ENCODE measurements at regions not wholly inside any gene's neighbourhood (a gene's known extent, or its start where the extent isn't known, plus 50 kb on each side); places are given as distances from the start of the nearest gene placed in this dataset.

DNA sequence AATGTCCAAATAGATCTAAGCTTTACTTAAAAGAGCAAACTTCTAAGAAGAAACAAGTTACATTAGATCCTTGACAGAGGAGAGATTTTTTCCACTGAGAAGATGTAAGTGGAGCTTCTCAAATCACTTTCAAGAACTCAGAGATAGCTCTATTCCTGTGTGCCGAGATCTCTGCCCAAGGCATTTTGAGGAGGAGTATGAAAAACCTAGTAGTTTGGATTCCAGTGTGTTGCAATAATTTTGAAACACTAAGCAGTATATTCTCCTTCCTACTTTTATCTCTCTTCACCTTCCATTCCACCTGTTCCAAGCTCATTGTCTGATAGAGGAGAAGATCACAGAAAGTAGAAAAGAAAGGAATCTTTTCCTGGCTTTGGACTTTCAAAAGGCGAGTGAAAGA lies 192.0 kb upstream of the TANK start:
- TF ChIP-seq, protein P1, sequence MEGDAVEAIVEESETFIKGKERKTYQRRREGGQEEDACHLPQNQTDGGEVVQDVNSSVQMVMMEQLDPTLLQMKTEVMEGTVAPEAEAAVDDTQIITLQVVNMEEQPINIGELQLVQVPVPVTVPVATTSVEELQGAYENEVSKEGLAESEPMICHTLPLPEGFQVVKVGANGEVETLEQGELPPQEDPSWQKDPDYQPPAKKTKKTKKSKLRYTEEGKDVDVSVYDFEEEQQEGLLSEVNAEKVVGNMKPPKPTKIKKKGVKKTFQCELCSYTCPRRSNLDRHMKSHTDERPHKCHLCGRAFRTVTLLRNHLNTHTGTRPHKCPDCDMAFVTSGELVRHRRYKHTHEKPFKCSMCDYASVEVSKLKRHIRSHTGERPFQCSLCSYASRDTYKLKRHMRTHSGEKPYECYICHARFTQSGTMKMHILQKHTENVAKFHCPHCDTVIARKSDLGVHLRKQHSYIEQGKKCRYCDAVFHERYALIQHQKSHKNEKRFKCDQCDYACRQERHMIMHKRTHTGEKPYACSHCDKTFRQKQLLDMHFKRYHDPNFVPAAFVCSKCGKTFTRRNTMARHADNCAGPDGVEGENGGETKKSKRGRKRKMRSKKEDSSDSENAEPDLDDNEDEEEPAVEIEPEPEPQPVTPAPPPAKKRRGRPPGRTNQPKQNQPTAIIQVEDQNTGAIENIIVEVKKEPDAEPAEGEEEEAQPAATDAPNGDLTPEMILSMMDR (IDR thresholded peaks at IDR 0.05; ENCODE audit: low read depth, low read length, missing control alignments), result no peak
- no peak for DNase-seq (ENCODE audit: low read depth)
- no peak overlapping the region for H3K4me3 ChIP-seq (ENCODE audit: low read depth, low read length)
- in situ Hi-C loops (cut with HindIII; ENCODE audit: low sequenced_read_pairs), result no loop called here

DNA sequence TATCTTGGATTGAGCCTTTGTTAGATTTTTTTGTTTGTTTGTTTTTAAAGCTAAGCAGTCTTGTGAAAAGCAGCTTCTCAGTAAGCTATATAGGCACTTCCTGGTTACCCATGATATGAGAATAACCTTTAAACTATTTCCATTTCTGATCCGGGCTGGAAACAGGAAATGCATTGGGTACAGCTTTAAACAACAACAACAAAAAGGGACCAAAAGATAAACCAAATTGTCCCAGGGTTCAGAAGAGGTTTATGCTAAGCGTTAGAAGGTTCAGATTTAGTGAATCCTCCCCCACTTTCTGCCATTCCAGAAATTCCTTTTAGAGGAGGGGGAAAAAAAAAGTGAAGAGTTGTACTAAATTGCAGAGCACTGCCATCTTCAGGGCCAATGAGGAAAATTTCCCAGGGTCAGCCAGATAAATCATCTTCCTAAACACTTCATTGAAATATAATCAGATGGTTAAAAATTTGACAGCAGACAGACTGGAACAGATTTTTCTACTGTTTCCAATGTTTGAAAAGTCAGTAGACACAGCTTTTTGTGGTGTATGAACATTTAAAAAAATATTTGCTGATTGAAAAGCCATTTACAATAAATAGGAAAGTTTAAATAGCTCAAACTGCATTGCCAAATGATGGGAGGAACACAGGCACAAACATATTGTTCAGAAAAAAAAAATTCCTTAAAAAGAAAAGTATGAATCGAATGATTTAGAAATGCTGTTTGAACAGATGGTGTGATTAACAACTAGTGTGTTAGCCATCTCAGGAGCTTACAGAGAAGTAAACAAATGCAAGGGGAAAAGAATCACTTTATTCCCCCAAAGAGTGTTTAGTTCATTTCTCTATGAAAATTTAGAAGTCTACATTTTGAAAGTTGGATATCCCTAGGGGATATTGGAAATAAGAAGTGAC lies 189.9 kb upstream of the TANK start:
- in situ Hi-C loops (cut with HindIII; ENCODE audit: low sequenced_read_pairs), result no loop called here

DNA sequence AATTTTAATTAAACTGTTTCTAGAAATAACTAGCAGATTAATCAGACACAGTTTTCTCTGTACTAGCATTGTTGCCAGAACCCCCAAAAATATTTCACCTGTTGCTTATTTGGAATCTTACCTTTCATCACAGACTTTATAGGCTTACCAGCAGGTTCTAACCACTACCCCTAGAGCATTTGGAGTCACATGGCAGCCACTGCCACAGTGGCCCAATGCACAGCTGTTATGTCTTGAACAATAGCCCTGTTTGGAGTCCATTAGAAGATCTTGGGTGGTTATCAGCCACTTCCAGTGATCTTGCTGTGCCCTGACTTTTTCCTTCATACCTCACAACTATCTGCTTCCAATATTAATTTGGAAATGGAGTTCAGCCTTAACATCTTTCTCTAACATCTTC lies 186.2 kb upstream of the TANK start:
- H3K4me3 ChIP-seq (ENCODE audit: low read depth, low read length), result no peak overlapping the region
- TF ChIP-seq, protein P1 (IDR thresholded peaks at IDR 0.05; ENCODE audit: low read depth, low read length, missing control alignments), result no peak
- in situ Hi-C loops (cut with HindIII; ENCODE audit: low sequenced_read_pairs), result no loop called here
- no peak for DNase-seq (ENCODE audit: low read depth)

More for the DNA sequence above, 189.9 kb upstream of the TANK start:
- TF ChIP-seq, protein P1 (IDR thresholded peaks at IDR 0.05; ENCODE audit: low read depth, low read length, missing control alignments), result peak; percentile 71
- peak; percentile 82 for DNase-seq (ENCODE audit: low read depth)
- no peak overlapping the region for H3K4me3 ChIP-seq (ENCODE audit: low read depth, low read length)

DNA sequence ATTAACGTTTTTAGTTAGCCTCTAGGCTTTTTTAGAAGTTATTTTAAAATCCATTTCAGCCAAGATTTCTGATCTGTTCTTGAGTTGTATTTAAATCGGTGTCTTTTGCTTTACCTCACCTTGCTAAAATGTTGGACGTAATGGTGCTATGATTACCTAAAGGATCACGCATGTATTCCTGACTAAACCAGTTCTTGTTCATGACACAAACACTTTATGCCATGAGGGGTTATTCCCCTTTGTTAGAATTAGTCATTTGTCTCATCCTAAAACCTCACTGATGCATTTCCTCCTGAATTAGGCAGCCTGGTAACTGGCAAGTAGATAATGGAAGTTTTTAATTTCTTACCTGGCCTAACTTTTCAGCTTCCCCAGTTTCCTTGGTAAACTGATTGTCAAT lies 185.4 kb upstream of the TANK start:
- in situ Hi-C loops (cut with HindIII; ENCODE audit: low sequenced_read_pairs), result no loop called here
- TF ChIP-seq, protein P1 (IDR thresholded peaks at IDR 0.05; ENCODE audit: low read depth, low read length, missing control alignments), result no peak
- H3K4me3 ChIP-seq (ENCODE audit: low read depth, low read length), result no peak overlapping the region
- no peak for DNase-seq (ENCODE audit: low read depth)

DNA sequence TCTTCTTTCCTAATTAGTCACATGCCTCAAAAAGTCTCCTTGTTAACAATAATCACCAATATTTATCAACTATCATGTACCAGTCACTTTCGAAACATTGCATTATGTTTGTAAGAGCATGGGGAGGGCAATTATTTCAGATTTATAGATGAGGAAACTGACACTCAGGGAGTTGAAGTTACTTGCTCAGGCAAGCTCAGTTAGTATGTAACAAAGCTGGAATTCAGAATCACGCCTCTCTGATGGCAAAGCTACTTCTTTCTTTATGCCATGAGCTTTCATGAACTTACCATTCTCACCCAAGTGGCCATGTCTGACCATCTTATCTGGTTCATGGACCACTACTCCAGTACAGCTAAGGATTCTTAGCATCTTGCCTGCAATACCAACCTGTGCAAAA lies 183.4 kb upstream of the TANK start:
- in situ Hi-C loops (cut with HindIII; ENCODE audit: low sequenced_read_pairs), result no loop called here
- TF ChIP-seq, protein P1 (IDR thresholded peaks at IDR 0.05; ENCODE audit: low read depth, low read length, missing control alignments), result no peak
- H3K4me3 ChIP-seq (ENCODE audit: low read depth, low read length), result no peak overlapping the region
- DNase-seq (ENCODE audit: low read depth), result no peak

DNA sequence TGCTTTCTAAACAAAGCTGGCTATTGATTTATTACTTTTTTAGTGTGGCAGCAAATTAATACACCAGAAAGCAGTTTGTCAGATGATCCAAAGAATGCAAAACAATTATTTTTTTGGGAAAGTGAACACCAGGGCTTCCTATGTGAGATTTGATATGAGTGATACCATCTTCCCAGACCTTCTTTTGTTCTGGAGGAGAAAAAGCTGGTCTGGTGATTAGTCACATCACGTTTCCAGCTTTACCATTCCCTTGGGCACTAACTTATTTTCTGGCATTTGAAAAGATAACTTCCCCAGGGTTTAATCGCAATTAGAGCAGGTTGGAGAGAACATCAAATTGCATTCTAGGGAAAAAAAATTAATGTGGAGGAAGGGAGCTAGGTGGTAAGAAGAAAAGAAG lies 182.9 kb upstream of the TANK start:
- no peak overlapping the region for H3K4me3 ChIP-seq (ENCODE audit: low read depth, low read length)
- DNase-seq (ENCODE audit: low read depth), result no peak
- TF ChIP-seq, protein P1 (IDR thresholded peaks at IDR 0.05; ENCODE audit: low read depth, low read length, missing control alignments), result no peak
- in situ Hi-C loops (cut with HindIII; ENCODE audit: low sequenced_read_pairs), result no loop called here

Measured in astrocyte of the cerebellum (primary cell).